ENCODE measurements at regions not wholly inside any gene's neighbourhood (a gene's known extent, or its start where the extent isn't known, plus 50 kb on each side); places are given as distances from the start of the nearest gene placed in this dataset.

DNA sequence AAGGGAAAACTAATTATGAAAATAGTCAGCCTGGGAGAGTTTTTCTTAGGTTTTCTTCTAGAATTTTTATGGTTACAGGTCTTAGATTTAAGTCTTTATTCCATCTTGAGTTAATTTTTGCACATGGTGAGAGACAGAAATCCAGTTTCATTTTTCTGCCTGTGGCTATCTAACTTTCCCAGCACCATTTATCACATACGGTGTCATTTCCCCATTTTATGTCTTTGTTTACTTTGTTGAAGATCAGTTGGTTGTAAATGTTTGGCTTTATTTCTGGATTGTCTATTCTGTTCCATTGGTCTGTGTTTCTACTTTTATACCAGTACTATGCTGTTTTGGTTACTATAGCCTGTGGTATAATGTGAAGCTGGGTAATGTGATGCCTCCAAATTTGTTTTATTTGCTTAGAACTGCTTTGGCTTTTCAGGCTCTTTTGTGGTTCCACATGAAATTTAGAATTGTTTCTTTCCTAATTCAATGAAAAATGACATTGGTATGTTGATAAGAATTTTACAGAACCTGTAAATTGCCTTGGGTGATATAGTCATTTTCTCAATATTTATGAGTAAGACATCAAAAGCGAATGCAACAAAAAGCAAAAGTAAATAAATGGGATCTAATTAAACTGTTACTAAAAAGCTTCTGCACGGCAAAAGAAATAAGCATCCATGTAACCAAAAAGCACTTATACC lies 146.1 kb upstream of the NOL4 start:
- Histone ChIP-seq H3K36me3 (no peaks in the 10 kb centered on the region), H3K4me3 (no peak overlapping the region), H3K4me1 (no peaks in the 10 kb centered on the region), H3K27me3 (ENCODE audit: low read depth) (no peaks in the 10 kb centered on the region), H3K27ac (no peak overlapping the region), H3K9me3 (no peaks in the 10 kb centered on the region)
- DNase-seq (no peak), ATAC-seq (no peak)
- TF ChIP-seq, protein P1, sequence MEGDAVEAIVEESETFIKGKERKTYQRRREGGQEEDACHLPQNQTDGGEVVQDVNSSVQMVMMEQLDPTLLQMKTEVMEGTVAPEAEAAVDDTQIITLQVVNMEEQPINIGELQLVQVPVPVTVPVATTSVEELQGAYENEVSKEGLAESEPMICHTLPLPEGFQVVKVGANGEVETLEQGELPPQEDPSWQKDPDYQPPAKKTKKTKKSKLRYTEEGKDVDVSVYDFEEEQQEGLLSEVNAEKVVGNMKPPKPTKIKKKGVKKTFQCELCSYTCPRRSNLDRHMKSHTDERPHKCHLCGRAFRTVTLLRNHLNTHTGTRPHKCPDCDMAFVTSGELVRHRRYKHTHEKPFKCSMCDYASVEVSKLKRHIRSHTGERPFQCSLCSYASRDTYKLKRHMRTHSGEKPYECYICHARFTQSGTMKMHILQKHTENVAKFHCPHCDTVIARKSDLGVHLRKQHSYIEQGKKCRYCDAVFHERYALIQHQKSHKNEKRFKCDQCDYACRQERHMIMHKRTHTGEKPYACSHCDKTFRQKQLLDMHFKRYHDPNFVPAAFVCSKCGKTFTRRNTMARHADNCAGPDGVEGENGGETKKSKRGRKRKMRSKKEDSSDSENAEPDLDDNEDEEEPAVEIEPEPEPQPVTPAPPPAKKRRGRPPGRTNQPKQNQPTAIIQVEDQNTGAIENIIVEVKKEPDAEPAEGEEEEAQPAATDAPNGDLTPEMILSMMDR (IDR thresholded peaks at IDR 0.05): no peak
- intact Hi-C loops (cut with DNase I): no loop called here

DNA sequence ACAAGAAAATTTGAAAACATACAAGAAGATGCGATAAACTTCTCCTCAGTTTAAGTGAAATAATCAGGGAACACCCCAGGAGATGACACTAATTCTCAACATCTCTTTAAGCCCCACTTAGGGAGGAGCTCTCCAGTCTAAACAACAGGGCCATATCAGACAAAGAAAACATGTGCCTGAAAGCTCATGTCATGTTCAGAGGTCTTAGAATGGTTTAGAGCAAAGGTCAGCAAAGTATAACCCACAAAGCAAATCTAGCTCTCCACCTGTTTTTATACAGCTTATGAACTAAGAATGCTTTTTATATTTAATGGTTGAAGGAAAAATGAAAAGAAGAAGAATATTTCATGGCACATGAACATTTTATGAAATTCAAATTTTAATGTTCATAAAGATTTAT lies 155.6 kb upstream of the NOL4 start:
- no peak overlapping the region for H3K27ac ChIP-seq
- intact Hi-C loops (cut with DNase I): no loop called here
- no peaks in the 10 kb centered on the region for H3K27me3 ChIP-seq (ENCODE audit: low read depth)
- ATAC-seq (no peak), DNase-seq (no peak)
- no peaks in the 10 kb centered on the region for H3K36me3 ChIP-seq
- TF ChIP-seq, protein P1 (IDR thresholded peaks at IDR 0.05): no peak
- no peaks in the 10 kb centered on the region for H3K9me3 ChIP-seq
- H3K4me3 ChIP-seq: no peak overlapping the region
- no peaks in the 10 kb centered on the region for H3K4me1 ChIP-seq

DNA sequence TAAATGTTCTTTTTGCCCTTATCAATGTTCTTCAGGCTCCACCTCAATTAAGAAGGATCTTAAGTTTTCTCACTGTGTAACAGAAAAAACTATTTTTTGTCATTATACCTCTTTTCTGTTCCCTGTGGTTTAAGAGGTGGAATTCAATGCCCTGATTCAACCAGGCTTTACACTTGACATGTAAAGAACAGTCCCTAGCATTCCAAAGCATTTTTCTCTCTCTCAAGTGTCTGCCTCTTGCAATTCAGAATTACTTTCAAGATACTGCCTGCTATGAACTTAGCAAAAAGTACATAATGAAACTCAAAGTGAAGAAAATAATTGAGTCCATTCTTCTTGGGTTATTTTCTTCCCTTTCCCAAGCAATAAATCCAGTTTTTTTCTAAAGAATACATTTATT lies 160.6 kb upstream of the NOL4 start:
- intact Hi-C loops (cut with DNase I): no loop called here
- DNase-seq: no peak
- H3K4me3 ChIP-seq: no peak overlapping the region
- no peaks in the 10 kb centered on the region for H3K36me3 ChIP-seq
- no peak overlapping the region for H3K27ac ChIP-seq
- H3K9me3 ChIP-seq: no peaks in the 10 kb centered on the region
- ATAC-seq: peak in 1 of 2 donors; percentile 64
- H3K27me3 ChIP-seq (ENCODE audit: low read depth): no peaks in the 10 kb centered on the region
- TF ChIP-seq, protein P1 (IDR thresholded peaks at IDR 0.05): no peak
- no peaks in the 10 kb centered on the region for H3K4me1 ChIP-seq

DNA sequence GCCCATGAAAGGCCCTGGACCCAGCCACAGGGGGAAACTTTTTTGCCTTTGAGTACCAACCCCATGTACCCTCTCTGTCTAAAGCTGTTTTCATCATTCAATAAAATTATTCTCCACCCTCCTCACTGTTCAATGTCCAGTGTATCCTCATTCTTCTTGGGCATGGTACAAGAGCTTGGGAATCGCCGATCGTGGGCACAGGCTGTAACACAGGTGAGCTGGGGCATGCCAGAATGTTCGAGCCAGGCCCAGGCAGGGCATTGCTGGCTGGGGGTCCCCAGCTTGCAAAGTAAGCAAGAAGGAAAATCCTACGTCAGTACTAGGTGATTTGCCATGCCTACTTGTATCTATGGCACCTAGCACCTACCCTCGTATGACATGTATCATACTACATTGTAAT lies 162.1 kb upstream of the NOL4 start:
- no peaks in the 10 kb centered on the region for H3K9me3 ChIP-seq
- H3K27me3 ChIP-seq (ENCODE audit: low read depth): no peaks in the 10 kb centered on the region
- no peaks in the 10 kb centered on the region for H3K4me1 ChIP-seq
- intact Hi-C loops (cut with DNase I): no loop called here
- ATAC-seq (no peak), DNase-seq (no peak)
- no peaks in the 10 kb centered on the region for H3K36me3 ChIP-seq
- no peak overlapping the region for H3K4me3 ChIP-seq
- no peak overlapping the region for H3K27ac ChIP-seq
- TF ChIP-seq, protein P1 (IDR thresholded peaks at IDR 0.05): no peak

DNA sequence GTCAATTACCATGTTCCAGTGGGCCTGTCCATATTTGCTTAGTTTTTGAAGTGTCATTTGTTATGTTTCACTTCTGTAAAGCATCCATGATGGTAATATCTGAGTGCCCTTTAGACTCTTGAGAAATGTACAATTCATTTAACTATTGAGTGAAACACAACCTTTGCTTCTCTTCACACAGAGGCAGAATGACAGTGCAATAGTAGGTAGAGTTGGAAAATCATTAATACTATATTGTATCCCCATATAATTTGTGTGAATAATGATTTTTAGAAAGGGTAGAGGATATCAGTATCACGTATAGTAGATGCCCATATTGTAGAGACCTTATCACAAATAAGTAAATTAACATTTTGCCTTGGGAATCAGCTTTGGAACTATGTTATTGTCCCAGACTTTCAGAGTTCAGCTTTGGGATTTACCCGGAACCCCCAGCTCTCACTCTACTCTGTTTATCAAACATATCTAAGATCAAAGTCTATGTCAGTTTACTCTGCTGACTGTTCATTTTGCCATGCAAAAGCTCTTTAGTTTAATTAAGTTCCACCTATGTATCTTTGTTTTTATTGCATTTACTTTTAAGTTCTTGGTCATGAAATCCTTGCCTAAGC lies 172.7 kb upstream of the NOL4 start:
- Histone ChIP-seq H3K36me3 (no peaks in the 10 kb centered on the region), H3K9me3 (no peaks in the 10 kb centered on the region), H3K27ac (no peak overlapping the region), H3K4me1 (no peaks in the 10 kb centered on the region), H3K27me3 (ENCODE audit: low read depth) (no peaks in the 10 kb centered on the region), H3K4me3 (no peak overlapping the region)
- intact Hi-C loops (cut with DNase I): no loop called here
- no peak for DNase-seq
- ATAC-seq: no peak
- TF ChIP-seq, protein P1 (IDR thresholded peaks at IDR 0.05): no peak
